HL-60 (cell line): ENCODE measurements at regions not wholly inside any gene's neighbourhood (a gene's known extent, or its start where the extent isn't known, plus 50 kb on each side); places are given as distances from the start of the nearest gene placed in this dataset.

Experiments
- DNase-seq, 2 experiments: peaks; one replicate each; pipeline ENCODE4 v3.0.0-alpha.2; 2010 to 2020; ENCODE audit warnings: low read depth in 1 of 2, low spot score in 1 of 2
- H3K27ac ChIP-seq: fragments of 250-450 bp; sonication (Bioruptor Pico); replicated peaks from 2 replicates; pipeline ENCODE4 v1.5.1; 2020; ENCODE audit warnings: mild to moderate bottlenecking, moderate library complexity
- H3K27me3 ChIP-seq: fragments of 250-450 bp; sonication (Bioruptor Pico); 2 replicates; pipeline ENCODE4 v1.5.1; 2021; ENCODE audit warnings: mild to moderate bottlenecking, moderate library complexity; ENCODE audit not compliant: insufficient read depth, poor library complexity, severe bottlenecking
- H3K4me3 ChIP-seq: replicated peaks from 2 replicates; pipeline ENCODE4 v1.5.1; 2011; ENCODE audit warnings: mild to moderate bottlenecking, control low read depth, low read length; ENCODE audit not compliant: insufficient read depth
- CTCF ChIP-seq: IDR thresholded peaks from one replicate; pipeline ENCODE4 v1.5.1; 2011; ENCODE audit warnings: low read length, control low read depth, inconsistent platforms; ENCODE audit not compliant: insufficient read depth
- GABPA ChIP-seq: IDR thresholded peaks from 2 replicates; pipeline ENCODE4 v1.6.1; 2012; ENCODE audit warnings: low read depth
- POLR2AphosphoS5 ChIP-seq: IDR thresholded peaks from 2 replicates; pipeline ENCODE4 v1.6.1; 2012; ENCODE audit warnings: low read depth
- REST ChIP-seq: IDR thresholded peaks from 2 replicates; pipeline ENCODE4 v1.6.1; 2012; ENCODE audit warnings: low read depth; ENCODE audit not compliant: insufficient replicate concordance
- SPI1 ChIP-seq: IDR thresholded peaks from 2 replicates; pipeline ENCODE4 v1.6.1; 2012; ENCODE audit warnings: low read depth, mild to moderate bottlenecking, borderline replicate concordance

GRCh38 chr11:8314916-8315315, 51.2 kb upstream of the LMO1 start:
- Histone ChIP-seq H3K27ac (no peak overlapping the region), H3K4me3 (no peak overlapping the region), H3K27me3 (no peaks in the 10 kb centered on the region)
- DNase-seq = no peak
- TF ChIP-seq POLR2AphosphoS5 (no peak), SPI1 (no peak), CTCF (no peak), REST (no peak), GABPA (no peak)

- no peak for DNase-seq
- TF ChIP-seq CTCF (no peak), GABPA (no peak), SPI1 (no peak), REST (no peak)
- Histone ChIP-seq H3K27me3 (no peaks in the 10 kb centered on the region), H3K27ac (no peak overlapping the region), H3K4me3 (no peak overlapping the region)
Measured at GRCh38 chr11:8313504-8314090, 49.9 kb upstream of the LMO1 start.
